Skeletal muscle satellite cell (primary cell): ENCODE measurements at regions not wholly inside any gene's neighbourhood (a gene's known extent, or its start where the extent isn't known, plus 50 kb on each side); places are given as distances from the start of the nearest gene placed in this dataset.

Source experiments
- H3K27me3 ChIP-seq: 2 replicates; pipeline ENCODE4 v1.7.0; 2013; ENCODE audit warnings: low read length; ENCODE audit not compliant: control insufficient read depth, insufficient read depth
- H3K36me3 ChIP-seq: 2 replicates; pipeline ENCODE4 v1.7.0; 2013; ENCODE audit warnings: mild to moderate bottlenecking, control low read depth, low read length; ENCODE audit not compliant: insufficient read depth
- H3K4me1 ChIP-seq: 2 replicates; pipeline ENCODE4 v1.7.0; 2013; ENCODE audit warnings: low read length; ENCODE audit not compliant: control insufficient read depth, insufficient read depth
- H3K4me2 ChIP-seq: 2 replicates; pipeline ENCODE4 v1.7.0; 2013; ENCODE audit warnings: mild to moderate bottlenecking, low read length
- H3K4me3 ChIP-seq: 2 replicates; pipeline ENCODE4 v1.7.0; 2013; ENCODE audit warnings: low read length
- H3K9ac ChIP-seq: 2 replicates; pipeline ENCODE4 v1.7.0; 2013; ENCODE audit warnings: mild to moderate bottlenecking, low read depth, low read length, moderate library complexity
- H3K9me3 ChIP-seq: replicated peaks from 2 replicates; pipeline ENCODE4 v1.7.0; 2013; ENCODE audit warnings: mild to moderate bottlenecking, control low read depth, low read length

GRCh38 chr16:59212492-59213024 is 478.4 kb upstream of the GOT2 start:
- no peak overlapping the region for H3K9ac ChIP-seq
- no peaks in the 10 kb centered on the region for H3K36me3 ChIP-seq
- no peaks in the 10 kb centered on the region for H3K9me3 ChIP-seq
- no peaks in the 10 kb centered on the region for H3K27me3 ChIP-seq
- H3K4me3 ChIP-seq: no peak overlapping the region
- no peak overlapping the region for H3K4me2 ChIP-seq
- peaks cover 20% of the 10 kb centered on the region for H3K4me1 ChIP-seq

GRCh38 chr16:59210955-59211541 is 476.9 kb upstream of the GOT2 start:
- Histone ChIP-seq H3K9ac (no peak overlapping the region), H3K4me3 (no peak overlapping the region), H3K9me3 (no peaks in the 10 kb centered on the region), H3K27me3 (no peaks in the 10 kb centered on the region), H3K4me2 (no peak overlapping the region), H3K4me1 (peaks cover 20% of the 10 kb centered on the region), H3K36me3 (no peaks in the 10 kb centered on the region)

GRCh38 chr16:59205403-59205802 is 471.3 kb upstream of the GOT2 start:
- Histone ChIP-seq H3K4me1 (peaks cover 2% of the 10 kb centered on the region), H3K36me3 (no peaks in the 10 kb centered on the region), H3K4me3 (no peak overlapping the region), H3K9ac (no peak overlapping the region), H3K9me3 (no peaks in the 10 kb centered on the region), H3K4me2 (no peak overlapping the region), H3K27me3 (no peaks in the 10 kb centered on the region)

- Histone ChIP-seq H3K9ac (no peak overlapping the region), H3K4me2 (no peak overlapping the region), H3K4me3 (no peak overlapping the region), H3K27me3 (no peaks in the 10 kb centered on the region), H3K9me3 (no peaks in the 10 kb centered on the region), H3K4me1 (no peaks in the 10 kb centered on the region), H3K36me3 (no peaks in the 10 kb centered on the region)
These were observed 470.5 kb upstream of the GOT2 start for GRCh38 chr16:59204589-59204988.

GRCh38 chr16:59202233-59202862 is 468.2 kb upstream of the GOT2 start:
- Histone ChIP-seq H3K27me3 (no peaks in the 10 kb centered on the region), H3K9ac (no peak overlapping the region), H3K4me2 (no peak overlapping the region), H3K4me1 (no peaks in the 10 kb centered on the region), H3K36me3 (no peaks in the 10 kb centered on the region), H3K4me3 (no peak overlapping the region), H3K9me3 (no peaks in the 10 kb centered on the region)

- Histone ChIP-seq H3K4me1 (no peaks in the 10 kb centered on the region), H3K9ac (no peak overlapping the region), H3K4me2 (no peak overlapping the region), H3K9me3 (no peaks in the 10 kb centered on the region), H3K36me3 (no peaks in the 10 kb centered on the region), H3K4me3 (no peak overlapping the region), H3K27me3 (no peaks in the 10 kb centered on the region)
These were observed 467.7 kb upstream of the GOT2 start for GRCh38 chr16:59201821-59202220.

GRCh38 chr16:59201160-59201559 is 467.0 kb upstream of the GOT2 start:
- no peaks in the 10 kb centered on the region for H3K36me3 ChIP-seq
- no peak overlapping the region for H3K9ac ChIP-seq
- H3K27me3 ChIP-seq: no peaks in the 10 kb centered on the region
- H3K4me2 ChIP-seq: no peak overlapping the region
- H3K4me1 ChIP-seq: no peaks in the 10 kb centered on the region
- H3K4me3 ChIP-seq: no peak overlapping the region
- H3K9me3 ChIP-seq: no peaks in the 10 kb centered on the region

- no peak overlapping the region for H3K9ac ChIP-seq
- H3K9me3 ChIP-seq: no peaks in the 10 kb centered on the region
- no peaks in the 10 kb centered on the region for H3K36me3 ChIP-seq
- no peaks in the 10 kb centered on the region for H3K27me3 ChIP-seq
- H3K4me1 ChIP-seq: no peaks in the 10 kb centered on the region
- no peak overlapping the region for H3K4me2 ChIP-seq
- H3K4me3 ChIP-seq: no peak overlapping the region
These were observed 464.4 kb upstream of the GOT2 start for GRCh38 chr16:59198487-59198886.

- Histone ChIP-seq H3K9me3 (no peaks in the 10 kb centered on the region), H3K27me3 (no peaks in the 10 kb centered on the region), H3K4me3 (no peak overlapping the region), H3K4me2 (no peak overlapping the region), H3K36me3 (no peaks in the 10 kb centered on the region), H3K9ac (no peak overlapping the region), H3K4me1 (no peaks in the 10 kb centered on the region)
These were observed 461.1 kb upstream of the GOT2 start for GRCh38 chr16:59195242-59195641.

GRCh38 chr16:59193637-59194036 is 459.5 kb upstream of the GOT2 start:
- Histone ChIP-seq H3K4me1 (no peaks in the 10 kb centered on the region), H3K4me2 (no peak overlapping the region), H3K27me3 (no peaks in the 10 kb centered on the region), H3K9me3 (no peaks in the 10 kb centered on the region), H3K4me3 (no peak overlapping the region), H3K9ac (no peak overlapping the region), H3K36me3 (no peaks in the 10 kb centered on the region)

GRCh38 chr16:59192551-59193199 is 458.6 kb upstream of the GOT2 start:
- no peaks in the 10 kb centered on the region for H3K4me1 ChIP-seq
- H3K36me3 ChIP-seq: no peaks in the 10 kb centered on the region
- no peak overlapping the region for H3K4me3 ChIP-seq
- no peak overlapping the region for H3K9ac ChIP-seq
- no peaks in the 10 kb centered on the region for H3K27me3 ChIP-seq
- H3K4me2 ChIP-seq: no peak overlapping the region
- no peaks in the 10 kb centered on the region for H3K9me3 ChIP-seq

GRCh38 chr16:59190731-59191130 is 456.6 kb upstream of the GOT2 start:
- no peaks in the 10 kb centered on the region for H3K27me3 ChIP-seq
- H3K9ac ChIP-seq: no peak overlapping the region
- no peaks in the 10 kb centered on the region for H3K4me1 ChIP-seq
- H3K36me3 ChIP-seq: no peaks in the 10 kb centered on the region
- no peaks in the 10 kb centered on the region for H3K9me3 ChIP-seq
- no peak overlapping the region for H3K4me3 ChIP-seq
- H3K4me2 ChIP-seq: no peak overlapping the region
